T-helper 2 cell treated with Interferon-gamma antibody and Interleukin-4, amounts not matched to agents 5 μg/mL and 100 μg/mL, for 36 hours (primary cell): ENCODE measurements at regions not wholly inside any gene's neighbourhood (a gene's known extent, or its start where the extent isn't known, plus 50 kb on each side); places are given as distances from the start of the nearest gene placed in this dataset.

Experiments used
- DNase-seq: peaks from one replicate; pipeline ENCODE4 v3.0.0; 2021; ENCODE audit warnings: low spot score
- H3K27ac Mint-ChIP-seq: one replicate; pipeline ENCODE4 v1.8.0; 2021; ENCODE audit warnings: mild to moderate bottlenecking, mixed read lengths
- H3K27me3 Mint-ChIP-seq: one replicate; pipeline ENCODE4 v1.8.0; 2021; ENCODE audit warnings: low read depth, mixed read lengths
- H3K36me3 Mint-ChIP-seq: one replicate; pipeline ENCODE4 v1.8.0; 2021; ENCODE audit warnings: low read depth, mixed read lengths
- H3K4me1 Mint-ChIP-seq: one replicate; pipeline ENCODE4 v1.8.0; 2021; ENCODE audit warnings: low read depth, mixed read lengths
- H3K4me3 Mint-ChIP-seq: one replicate; pipeline ENCODE4 v1.8.0; 2022; ENCODE audit warnings: mild to moderate bottlenecking, moderate library complexity, mixed read lengths
- H3K9me3 Mint-ChIP-seq: one replicate; pipeline ENCODE4 v1.8.0; 2021; ENCODE audit warnings: mixed read lengths

- H3K27ac Mint-ChIP-seq = no peak overlapping the region
- no peaks in the 10 kb centered on the region for H3K9me3 Mint-ChIP-seq
- H3K4me3 Mint-ChIP-seq = no peak overlapping the region
Observed at GRCh38 chr6:40791004-40791403, 203.8 kb upstream of the LRFN2 start.

GRCh38 chr6:40788661-40789655 lies 201.8 kb upstream of the LRFN2 start:
- peak overlapping the region; percentile 83 for H3K27ac Mint-ChIP-seq
- peaks cover 3% of the 10 kb centered on the region for H3K36me3 Mint-ChIP-seq
- H3K4me3 Mint-ChIP-seq = peak overlapping the region; percentile 30
- no peaks in the 10 kb centered on the region for H3K9me3 Mint-ChIP-seq
- H3K4me1 Mint-ChIP-seq = peaks cover 17% of the 10 kb centered on the region
- DNase-seq = peak; percentile 10
- H3K27me3 Mint-ChIP-seq = peaks cover 3% of the 10 kb centered on the region

More at GRCh38 chr6:40791004-40791403, 203.8 kb upstream of the LRFN2 start:
- Mint-ChIP-seq H3K36me3 (peaks cover 3% of the 10 kb centered on the region), H3K4me1 (peaks cover 17% of the 10 kb centered on the region), H3K27me3 (no peaks in the 10 kb centered on the region)
- no peak for DNase-seq

DNA sequence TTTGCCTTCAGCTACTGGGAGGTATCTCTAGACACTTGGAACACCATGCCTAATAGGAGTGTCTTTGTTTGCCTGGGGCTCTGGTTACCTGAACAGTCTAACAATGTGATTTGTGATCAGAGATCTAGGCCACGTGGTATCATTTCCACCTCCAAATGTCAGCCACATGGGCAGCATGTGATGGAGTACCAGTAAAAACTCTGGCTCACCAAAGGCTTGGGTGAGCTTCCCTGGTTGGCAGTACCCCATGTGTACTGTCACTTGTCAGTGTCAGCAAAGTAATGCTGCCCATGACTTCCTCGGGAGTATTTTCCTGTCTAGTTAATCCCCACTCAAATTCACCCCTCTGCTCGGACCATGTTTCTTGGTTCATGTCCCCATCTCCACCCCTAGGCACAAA lies 195.2 kb upstream of the LRFN2 start:
- H3K27ac Mint-ChIP-seq = no peak overlapping the region
- H3K36me3 Mint-ChIP-seq = no peaks in the 10 kb centered on the region
- H3K4me3 Mint-ChIP-seq = no peak overlapping the region
- H3K27me3 Mint-ChIP-seq = peaks cover 7% of the 10 kb centered on the region
- H3K4me1 Mint-ChIP-seq = no peaks in the 10 kb centered on the region
- no peak for DNase-seq
- H3K9me3 Mint-ChIP-seq = no peaks in the 10 kb centered on the region

DNA sequence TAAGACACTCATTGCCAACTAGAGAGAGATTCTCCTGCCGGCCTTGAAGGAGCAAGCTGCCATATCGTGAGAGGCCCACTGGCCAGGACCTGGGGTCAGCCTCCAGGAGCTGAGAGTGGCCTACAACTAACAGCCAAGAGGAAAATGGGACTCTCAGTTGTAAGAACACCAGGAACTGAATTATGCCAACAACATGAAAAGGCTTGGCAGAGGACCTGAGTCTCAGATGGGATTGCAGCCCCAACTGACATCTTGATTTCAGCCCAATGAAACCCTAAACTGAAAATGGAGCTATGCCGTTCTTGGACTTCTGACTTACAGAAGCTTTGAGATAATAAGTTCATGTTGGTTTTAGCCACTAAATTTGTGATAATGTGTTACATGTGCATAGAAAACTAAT lies 193.5 kb upstream of the LRFN2 start:
- H3K27ac Mint-ChIP-seq = no peak overlapping the region
- DNase-seq = no peak

DNA sequence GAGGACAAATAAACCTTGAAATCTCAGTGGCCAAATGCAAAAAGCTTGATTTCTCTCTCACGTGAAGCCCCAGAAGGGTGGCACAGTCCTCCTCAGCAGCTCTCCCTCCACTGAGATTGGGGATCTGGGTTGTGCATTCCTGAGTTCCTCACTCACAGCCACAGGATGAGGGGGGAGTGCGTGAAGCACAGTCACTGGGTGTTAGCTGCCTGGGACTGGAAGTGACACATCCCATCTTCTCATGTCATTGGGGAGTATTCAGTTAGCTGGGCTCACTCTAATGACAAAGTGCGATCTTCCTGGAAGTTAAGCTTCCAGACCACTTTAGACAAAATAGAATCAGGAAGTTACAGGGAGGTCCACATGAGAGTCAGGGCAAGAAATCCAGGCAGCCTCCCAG lies 192.2 kb upstream of the LRFN2 start:
- Mint-ChIP-seq H3K9me3 (no peaks in the 10 kb centered on the region), H3K4me3 (no peak overlapping the region)
- no peak for DNase-seq

More for the DNA sequence above, 193.5 kb upstream of the LRFN2 start:
- Mint-ChIP-seq H3K9me3 (no peaks in the 10 kb centered on the region), H3K27me3 (peaks cover 5% of the 10 kb centered on the region), H3K36me3 (no peaks in the 10 kb centered on the region), H3K4me3 (no peak overlapping the region), H3K4me1 (no peaks in the 10 kb centered on the region)

GRCh38 chr6:40778918-40779317 lies 191.8 kb upstream of the LRFN2 start:
- H3K9me3 Mint-ChIP-seq = no peaks in the 10 kb centered on the region
- H3K4me1 Mint-ChIP-seq = no peaks in the 10 kb centered on the region
- H3K4me3 Mint-ChIP-seq = no peak overlapping the region
- no peak overlapping the region for H3K27ac Mint-ChIP-seq
- H3K36me3 Mint-ChIP-seq = no peaks in the 10 kb centered on the region
- peaks cover 7% of the 10 kb centered on the region for H3K27me3 Mint-ChIP-seq
- DNase-seq = no peak

More for the DNA sequence above, 192.2 kb upstream of the LRFN2 start:
- no peak overlapping the region for H3K27ac Mint-ChIP-seq
- H3K27me3 Mint-ChIP-seq = peaks cover 7% of the 10 kb centered on the region
- no peaks in the 10 kb centered on the region for H3K36me3 Mint-ChIP-seq
- H3K4me1 Mint-ChIP-seq = no peaks in the 10 kb centered on the region

- Mint-ChIP-seq H3K27me3 (peaks cover 5% of the 10 kb centered on the region), H3K27ac (no peak overlapping the region), H3K4me3 (no peak overlapping the region), H3K36me3 (no peaks in the 10 kb centered on the region), H3K4me1 (no peaks in the 10 kb centered on the region), H3K9me3 (no peaks in the 10 kb centered on the region)
- DNase-seq = no peak
Observed at GRCh38 chr6:40778196-40778595, 191.0 kb upstream of the LRFN2 start.

DNA sequence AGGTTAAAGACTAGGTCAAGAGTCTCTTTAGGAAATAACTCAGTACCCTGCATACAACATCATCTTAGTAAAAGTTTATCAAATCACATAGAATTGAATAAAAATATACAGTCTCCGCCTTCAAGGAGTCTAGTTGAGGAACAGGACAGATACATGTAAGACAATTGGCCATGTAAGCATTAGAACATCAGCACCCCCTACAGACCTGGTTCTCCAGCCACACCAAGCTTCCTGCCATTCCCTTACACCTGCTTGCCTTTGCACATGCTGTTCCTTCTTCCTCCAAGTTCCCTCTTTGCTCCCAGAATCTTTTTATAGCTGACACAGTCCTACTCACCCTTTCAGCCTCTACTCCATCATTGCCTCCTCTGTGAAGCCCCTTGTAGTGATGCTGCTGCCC lies 187.8 kb upstream of the LRFN2 start:
- peaks cover 15% of the 10 kb centered on the region for H3K27me3 Mint-ChIP-seq
- DNase-seq = no peak
- no peaks in the 10 kb centered on the region for H3K9me3 Mint-ChIP-seq
- H3K36me3 Mint-ChIP-seq = no peaks in the 10 kb centered on the region
- no peaks in the 10 kb centered on the region for H3K4me1 Mint-ChIP-seq
- H3K4me3 Mint-ChIP-seq = no peak overlapping the region
- no peak overlapping the region for H3K27ac Mint-ChIP-seq

GRCh38 chr6:40770794-40771193 lies 183.6 kb upstream of the LRFN2 start:
- DNase-seq = no peak
- H3K27ac Mint-ChIP-seq = no peak overlapping the region
- peaks cover 18% of the 10 kb centered on the region for H3K27me3 Mint-ChIP-seq
- no peaks in the 10 kb centered on the region for H3K4me1 Mint-ChIP-seq
- H3K36me3 Mint-ChIP-seq = no peaks in the 10 kb centered on the region
- no peaks in the 10 kb centered on the region for H3K9me3 Mint-ChIP-seq
- H3K4me3 Mint-ChIP-seq = no peak overlapping the region

DNA sequence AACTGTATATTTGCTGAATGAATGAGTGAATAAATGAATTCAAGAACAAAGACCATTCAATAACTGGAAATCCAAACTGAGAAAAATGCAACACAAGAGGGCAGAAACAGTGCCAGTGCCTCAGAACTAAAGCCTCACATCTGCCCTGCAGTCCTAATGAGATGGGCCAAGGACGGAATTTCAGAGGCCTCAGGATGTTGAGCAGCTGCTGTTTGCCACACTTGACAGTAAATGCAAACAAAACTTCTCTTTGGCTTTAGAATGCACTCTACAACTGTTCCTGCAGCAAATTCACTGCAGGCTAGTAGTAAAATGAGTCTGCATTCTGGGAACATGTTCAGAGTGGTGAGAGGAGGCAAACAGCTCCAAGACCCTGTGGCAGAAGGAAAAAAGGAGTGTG lies 177.6 kb upstream of the LRFN2 start:
- H3K9me3 Mint-ChIP-seq = no peaks in the 10 kb centered on the region
- peaks cover 3% of the 10 kb centered on the region for H3K27me3 Mint-ChIP-seq
- H3K36me3 Mint-ChIP-seq = no peaks in the 10 kb centered on the region
- no peaks in the 10 kb centered on the region for H3K4me1 Mint-ChIP-seq
- H3K4me3 Mint-ChIP-seq = no peak overlapping the region
- no peak for DNase-seq
- no peak overlapping the region for H3K27ac Mint-ChIP-seq

GRCh38 chr6:40762981-40763380 lies 175.8 kb upstream of the LRFN2 start:
- H3K36me3 Mint-ChIP-seq = no peaks in the 10 kb centered on the region
- H3K27ac Mint-ChIP-seq = no peak overlapping the region
- no peak for DNase-seq
- H3K4me1 Mint-ChIP-seq = no peaks in the 10 kb centered on the region
- H3K27me3 Mint-ChIP-seq = peaks cover 6% of the 10 kb centered on the region
- no peaks in the 10 kb centered on the region for H3K9me3 Mint-ChIP-seq
- H3K4me3 Mint-ChIP-seq = no peak overlapping the region

GRCh38 chr6:40760887-40761286 lies 173.7 kb upstream of the LRFN2 start:
- no peak for DNase-seq
- Mint-ChIP-seq H3K36me3 (no peaks in the 10 kb centered on the region), H3K27ac (no peak overlapping the region), H3K27me3 (peaks cover 19% of the 10 kb centered on the region), H3K4me3 (no peak overlapping the region), H3K4me1 (no peaks in the 10 kb centered on the region), H3K9me3 (no peaks in the 10 kb centered on the region)

GRCh38 chr6:40759838-40760237 lies 172.7 kb upstream of the LRFN2 start:
- Mint-ChIP-seq H3K27me3 (peaks cover 27% of the 10 kb centered on the region), H3K36me3 (no peaks in the 10 kb centered on the region), H3K4me3 (no peak overlapping the region), H3K4me1 (no peaks in the 10 kb centered on the region), H3K9me3 (no peaks in the 10 kb centered on the region), H3K27ac (no peak overlapping the region)
- DNase-seq = no peak

DNA sequence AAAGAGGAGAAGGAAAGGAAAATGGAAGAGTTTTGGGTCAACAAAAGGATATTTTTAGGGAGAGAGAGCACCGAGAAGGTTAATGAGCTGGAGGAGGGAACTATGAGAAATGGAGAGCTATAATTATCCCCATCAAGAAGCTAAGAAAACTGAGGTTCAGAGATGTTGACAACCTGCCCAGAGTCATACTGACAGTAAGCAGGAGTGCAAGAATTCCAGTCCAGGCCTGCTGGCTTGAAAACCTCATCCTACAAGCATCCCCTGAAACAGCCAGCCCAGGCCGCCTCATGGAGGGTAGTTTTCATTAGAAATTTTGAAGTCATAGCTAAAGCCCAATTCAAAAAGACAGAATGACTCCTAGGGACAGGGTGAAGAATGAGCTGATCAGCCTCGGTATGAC lies 172.1 kb upstream of the LRFN2 start:
- Mint-ChIP-seq H3K4me3 (no peak overlapping the region), H3K27me3 (peaks cover 31% of the 10 kb centered on the region), H3K4me1 (no peaks in the 10 kb centered on the region), H3K27ac (no peak overlapping the region), H3K36me3 (no peaks in the 10 kb centered on the region), H3K9me3 (no peaks in the 10 kb centered on the region)
- DNase-seq = no peak
